H7 (cell line): ENCODE measurements at regions not wholly inside any gene's neighbourhood (a gene's known extent, or its start where the extent isn't known, plus 50 kb on each side); places are given as distances from the start of the nearest gene placed in this dataset.

Experiments
- DNase-seq: peaks from one replicate; pipeline ENCODE4 v3.0.0; 2012
- H3K27me3 ChIP-seq: 2 replicates; pipeline ENCODE4 v1.6.0; 2011; ENCODE audit warnings: mild to moderate bottlenecking, low read length; ENCODE audit not compliant: control insufficient read depth, insufficient read depth
- H3K36me3 ChIP-seq: replicated peaks from 2 replicates; pipeline ENCODE4 v1.5.1; 2011; ENCODE audit warnings: low read length; ENCODE audit not compliant: control insufficient read depth, insufficient read depth
- H3K4me3 ChIP-seq: 2 replicates; pipeline ENCODE4 v1.5.1; 2011; ENCODE audit warnings: low read depth, mild to moderate bottlenecking, control low read depth, low read length, moderate library complexity; ENCODE audit not compliant: insufficient read depth

- H3K4me3 ChIP-seq = no peak overlapping the region
- DNase-seq = no peak
- H3K27me3 ChIP-seq = no peaks in the 10 kb centered on the region
- no peaks in the 10 kb centered on the region for H3K36me3 ChIP-seq
Observed at GRCh38 chr12:98421316-98421715, 94.1 kb upstream of the TMPO start.

- no peaks in the 10 kb centered on the region for H3K27me3 ChIP-seq
- no peak for DNase-seq
- H3K36me3 ChIP-seq = no peaks in the 10 kb centered on the region
- H3K4me3 ChIP-seq = no peak overlapping the region
Observed at GRCh38 chr12:98422359-98422758, 93.0 kb upstream of the TMPO start.

- DNase-seq = peak; percentile 53
- no peaks in the 10 kb centered on the region for H3K36me3 ChIP-seq
- H3K27me3 ChIP-seq = no peaks in the 10 kb centered on the region
- no peak overlapping the region for H3K4me3 ChIP-seq
Observed at GRCh38 chr12:98422812-98423211, 92.6 kb upstream of the TMPO start.

- Histone ChIP-seq H3K27me3 (no peaks in the 10 kb centered on the region), H3K36me3 (no peaks in the 10 kb centered on the region), H3K4me3 (no peak overlapping the region)
- DNase-seq = no peak
Observed at GRCh38 chr12:98423963-98424362, 91.4 kb upstream of the TMPO start.

- Histone ChIP-seq H3K36me3 (no peaks in the 10 kb centered on the region), H3K4me3 (no peak overlapping the region), H3K27me3 (no peaks in the 10 kb centered on the region)
- peak; percentile 64 for DNase-seq
Observed at GRCh38 chr12:98424726-98425401, 90.5 kb upstream of the TMPO start.

GRCh38 chr12:98425859-98426258 is 89.5 kb upstream of the TMPO start:
- H3K4me3 ChIP-seq = no peak overlapping the region
- H3K27me3 ChIP-seq = no peaks in the 10 kb centered on the region
- H3K36me3 ChIP-seq = no peaks in the 10 kb centered on the region
- no peak for DNase-seq

- H3K4me3 ChIP-seq = no peak overlapping the region
- no peak for DNase-seq
- no peaks in the 10 kb centered on the region for H3K36me3 ChIP-seq
- no peaks in the 10 kb centered on the region for H3K27me3 ChIP-seq
Observed at GRCh38 chr12:98431089-98431488, 84.3 kb upstream of the TMPO start.

- H3K27me3 ChIP-seq = no peaks in the 10 kb centered on the region
- H3K4me3 ChIP-seq = no peak overlapping the region
- DNase-seq = no peak
- H3K36me3 ChIP-seq = no peaks in the 10 kb centered on the region
Observed at GRCh38 chr12:98437166-98437565, 78.2 kb upstream of the TMPO start.

- Histone ChIP-seq H3K4me3 (no peak overlapping the region), H3K27me3 (no peaks in the 10 kb centered on the region), H3K36me3 (no peaks in the 10 kb centered on the region)
- no peak for DNase-seq
Observed at GRCh38 chr12:98437806-98438595, 77.4 kb upstream of the TMPO start.

GRCh38 chr12:98438656-98439230 is 76.6 kb upstream of the TMPO start:
- no peak for DNase-seq
- H3K27me3 ChIP-seq = no peaks in the 10 kb centered on the region
- H3K4me3 ChIP-seq = no peak overlapping the region
- H3K36me3 ChIP-seq = no peaks in the 10 kb centered on the region

- H3K36me3 ChIP-seq = no peaks in the 10 kb centered on the region
- H3K4me3 ChIP-seq = no peak overlapping the region
- no peaks in the 10 kb centered on the region for H3K27me3 ChIP-seq
- no peak for DNase-seq
Observed at GRCh38 chr12:98439471-98439951, 75.9 kb upstream of the TMPO start.

GRCh38 chr12:98439981-98440581 is 75.3 kb upstream of the TMPO start:
- Histone ChIP-seq H3K4me3 (no peak overlapping the region), H3K36me3 (no peaks in the 10 kb centered on the region), H3K27me3 (no peaks in the 10 kb centered on the region)
- DNase-seq = no peak

GRCh38 chr12:98446060-98446459 is 69.3 kb upstream of the TMPO start:
- DNase-seq = no peak
- Histone ChIP-seq H3K4me3 (no peak overlapping the region), H3K27me3 (no peaks in the 10 kb centered on the region), H3K36me3 (no peaks in the 10 kb centered on the region)

GRCh38 chr12:98446682-98447081 is 68.7 kb upstream of the TMPO start:
- no peak for DNase-seq
- no peaks in the 10 kb centered on the region for H3K27me3 ChIP-seq
- H3K36me3 ChIP-seq = no peaks in the 10 kb centered on the region
- no peak overlapping the region for H3K4me3 ChIP-seq

- no peaks in the 10 kb centered on the region for H3K27me3 ChIP-seq
- no peak for DNase-seq
- H3K36me3 ChIP-seq = no peaks in the 10 kb centered on the region
- no peak overlapping the region for H3K4me3 ChIP-seq
Observed at GRCh38 chr12:98449584-98449983, 65.8 kb upstream of the TMPO start.
